Erythroblast (primary cell): ENCODE measurements at regions not wholly inside any gene's neighbourhood (a gene's known extent, or its start where the extent isn't known, plus 50 kb on each side); places are given as distances from the start of the nearest gene placed in this dataset.

Experiments used
- GATA1 ChIP-seq: IDR thresholded peaks from 2 replicates; pipeline ENCODE4 v1.6.1; 2011; ENCODE audit warnings: low read depth, mild to moderate bottlenecking, control low read depth, low read length, moderate library complexity
- POLR2A ChIP-seq: IDR thresholded peaks from 2 replicates; pipeline ENCODE4 v1.6.1; 2011; ENCODE audit warnings: mild to moderate bottlenecking, low read length

DNA sequence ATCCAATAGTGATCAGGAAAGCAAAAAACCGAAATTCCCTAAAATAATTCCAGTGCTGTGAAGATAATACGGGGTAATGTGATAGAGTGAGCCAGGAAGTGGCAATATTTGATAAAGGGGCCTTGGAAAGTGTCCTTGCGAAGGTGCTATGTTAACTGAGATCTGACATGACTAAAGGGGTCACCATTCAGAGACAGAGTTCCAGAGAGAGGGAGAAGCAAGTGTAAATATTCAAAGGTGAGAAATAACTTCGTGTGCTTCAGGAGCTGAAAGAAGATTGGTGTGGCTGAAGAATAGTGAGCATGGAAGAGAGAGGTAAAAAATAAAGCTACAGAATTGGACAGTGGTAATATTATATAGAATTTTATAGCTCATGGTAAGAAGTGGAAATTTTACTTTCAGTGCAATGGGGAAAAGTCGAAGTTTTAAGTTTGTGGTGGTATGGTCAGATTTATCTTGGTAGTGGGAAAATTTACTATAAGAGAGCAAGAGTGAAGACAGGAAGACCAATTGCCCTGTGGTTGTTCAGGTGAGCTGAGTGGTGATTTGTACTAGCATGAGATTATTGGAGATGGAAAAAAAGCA, 164.5 kb downstream of the JRKL start:
- no peak for TF ChIP-seq POLR2A
- no peak for TF ChIP-seq GATA1
